LNCAP (cell line): ENCODE measurements at regions not wholly inside any gene's neighbourhood (a gene's known extent, or its start where the extent isn't known, plus 50 kb on each side); places are given as distances from the start of the nearest gene placed in this dataset.

Source experiments
- CTCF ChIP-seq: fragments of 450-650 bp; IDR thresholded peaks from 2 replicates; pipeline ENCODE4 v1.5.1; 2017; ENCODE audit warnings: mild to moderate bottlenecking

- no peak for TF ChIP-seq CTCF
Observed at GRCh38 chr14:94700336-94700735, 69.6 kb downstream of the GSC start.

GRCh38 chr14:94699831-94700230, 70.1 kb downstream of the GSC start:
- no peak for TF ChIP-seq CTCF

GRCh38 chr14:94697773-94698556, 71.9 kb downstream of the GSC start:
- no peak for TF ChIP-seq CTCF

- no peak for TF ChIP-seq CTCF
Observed at GRCh38 chr14:94696518-94696917, 73.4 kb downstream of the GSC start.

GRCh38 chr14:94695231-94695630, 74.7 kb downstream of the GSC start:
- no peak for TF ChIP-seq CTCF

- no peak for TF ChIP-seq CTCF
Observed at GRCh38 chr14:94691660-94692034, 78.3 kb downstream of the GSC start.

GRCh38 chr14:94690896-94691659, 78.8 kb downstream of the GSC start:
- no peak for TF ChIP-seq CTCF
